Nephron progenitor cell (in vitro differentiated cells): ENCODE measurements at regions not wholly inside any gene's neighbourhood (a gene's known extent, or its start where the extent isn't known, plus 50 kb on each side); places are given as distances from the start of the nearest gene placed in this dataset.

Experiments
- DNase-seq: peaks from one replicate; pipeline ENCODE4 v3.0.0; 2021
- H3K27ac Mint-ChIP-seq: 2 replicates; pipeline ENCODE4 v1.8.0; 2021; ENCODE audit warnings: mild to moderate bottlenecking, moderate library complexity, mixed read lengths
- H3K27me3 Mint-ChIP-seq: 2 replicates; pipeline ENCODE4 v1.8.0; 2021; ENCODE audit warnings: mild to moderate bottlenecking, low read depth, mixed read lengths; ENCODE audit not compliant: poor library complexity
- H3K36me3 Mint-ChIP-seq: 2 replicates; pipeline ENCODE4 v1.8.0; 2021; ENCODE audit warnings: low read depth, mixed read lengths
- H3K4me1 Mint-ChIP-seq: 2 replicates; pipeline ENCODE4 v1.8.0; 2021; ENCODE audit warnings: mixed read lengths
- H3K4me3 Mint-ChIP-seq: 2 replicates; pipeline ENCODE4 v1.8.0; 2021; ENCODE audit warnings: mild to moderate bottlenecking, moderate library complexity, mixed read lengths
- H3K9me3 Mint-ChIP-seq: 2 replicates; pipeline ENCODE4 v1.8.0; 2021; ENCODE audit warnings: mild to moderate bottlenecking, moderate library complexity, mixed read lengths
- CTCF ChIP-seq: fragments of 200-600 bp; sonication (generic); IDR thresholded peaks from 2 replicates; pipeline ENCODE4 v1.5.0; 2021; ENCODE audit warnings: antibody characterized with exemption

GRCh38 chr4:1572521-1572920 lies 111.6 kb downstream of the FAM53A start:
- no peak for TF ChIP-seq CTCF
- Mint-ChIP-seq H3K9me3 (no peaks in the 10 kb centered on the region), H3K36me3 (no peaks in the 10 kb centered on the region), H3K4me3 (no peak overlapping the region), H3K4me1 (peaks cover 40% of the 10 kb centered on the region), H3K27me3 (peaks cover 34% of the 10 kb centered on the region), H3K27ac (no peak overlapping the region)
- peak; percentile 7 for DNase-seq

DNA sequence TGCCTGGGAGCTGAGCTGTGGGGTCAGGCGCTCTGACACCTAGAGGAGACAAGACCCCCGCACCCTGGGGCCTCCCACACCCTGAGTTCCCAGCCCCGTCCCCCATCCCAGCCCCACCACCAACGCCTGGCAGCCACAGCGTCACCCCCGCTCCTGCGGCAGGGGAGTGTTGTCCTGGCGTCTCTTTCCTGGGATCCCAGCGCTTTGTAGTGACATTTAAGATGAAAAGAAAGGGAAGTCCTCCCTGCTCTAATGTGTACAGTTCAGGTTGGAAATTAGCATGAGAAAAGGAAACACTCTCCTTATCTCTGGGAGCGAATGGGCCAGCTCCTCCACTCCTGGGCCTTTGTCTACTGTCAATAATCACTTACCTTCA lies 112.1 kb downstream of the FAM53A start:
- DNase-seq: peak; percentile 16
- H3K4me1 Mint-ChIP-seq: peaks cover 38% of the 10 kb centered on the region
- H3K27ac Mint-ChIP-seq: peak overlapping the region; percentile 36
- no peak for TF ChIP-seq CTCF
- H3K27me3 Mint-ChIP-seq: peaks cover 32% of the 10 kb centered on the region
- no peaks in the 10 kb centered on the region for H3K36me3 Mint-ChIP-seq
- no peaks in the 10 kb centered on the region for H3K9me3 Mint-ChIP-seq
- no peak overlapping the region for H3K4me3 Mint-ChIP-seq

DNA sequence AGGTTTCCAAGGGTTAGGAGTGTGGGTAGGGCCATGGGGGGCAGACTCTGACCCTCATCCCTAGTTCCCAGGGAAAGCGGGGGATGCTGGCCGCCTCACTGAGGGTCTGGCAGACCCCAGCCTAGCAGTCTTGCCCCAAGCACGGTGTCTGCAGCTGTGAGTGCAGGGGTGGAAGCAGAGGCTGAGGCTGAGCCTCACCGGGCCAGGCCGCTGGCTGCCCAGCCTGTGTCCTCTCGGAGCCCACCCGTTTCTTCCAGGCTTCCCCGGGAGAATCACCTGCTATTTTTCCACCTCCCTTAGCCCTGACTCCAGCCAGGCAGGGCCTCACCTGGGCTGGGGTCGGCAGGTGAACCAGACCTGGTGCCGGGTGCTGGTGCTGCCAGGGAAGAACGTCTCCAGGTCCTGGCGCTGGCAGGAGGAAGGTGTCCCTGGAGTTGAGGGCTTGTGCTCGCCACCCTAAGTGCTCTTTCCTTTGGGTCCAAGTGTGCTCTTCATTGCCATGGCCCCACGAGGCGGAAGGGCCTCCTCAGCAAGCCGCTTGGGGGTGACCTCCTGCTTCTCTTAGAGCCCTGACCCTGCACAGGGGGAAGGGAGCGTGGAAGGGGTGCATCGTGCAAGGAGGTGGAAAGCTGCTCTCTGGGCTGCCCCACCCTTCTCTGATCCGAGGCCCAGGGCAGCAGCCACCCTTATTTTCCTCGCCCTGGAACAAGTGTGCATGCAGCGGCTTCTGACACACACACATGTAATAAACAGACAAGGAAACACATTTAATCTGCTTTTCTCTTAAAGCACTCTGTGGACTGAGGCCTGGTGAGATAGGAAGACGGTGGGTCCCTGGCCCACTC lies 112.7 kb downstream of the FAM53A start:
- no peak for TF ChIP-seq CTCF
- H3K27ac Mint-ChIP-seq: no peak overlapping the region
- H3K27me3 Mint-ChIP-seq: peaks cover 34% of the 10 kb centered on the region
- H3K36me3 Mint-ChIP-seq: no peaks in the 10 kb centered on the region
- H3K9me3 Mint-ChIP-seq: no peaks in the 10 kb centered on the region
- no peak overlapping the region for H3K4me3 Mint-ChIP-seq
- peaks cover 36% of the 10 kb centered on the region for H3K4me1 Mint-ChIP-seq
- DNase-seq: peak; percentile 2

GRCh38 chr4:1570291-1571164 lies 113.6 kb downstream of the FAM53A start:
- DNase-seq: peak; percentile 2
- H3K27me3 Mint-ChIP-seq: peaks cover 28% of the 10 kb centered on the region
- H3K4me3 Mint-ChIP-seq: no peak overlapping the region
- H3K27ac Mint-ChIP-seq: no peak overlapping the region
- no peaks in the 10 kb centered on the region for H3K36me3 Mint-ChIP-seq
- H3K9me3 Mint-ChIP-seq: no peaks in the 10 kb centered on the region
- no peak for TF ChIP-seq CTCF
- peaks cover 33% of the 10 kb centered on the region for H3K4me1 Mint-ChIP-seq

GRCh38 chr4:1569461-1570151 lies 114.5 kb downstream of the FAM53A start:
- Mint-ChIP-seq H3K9me3 (no peaks in the 10 kb centered on the region), H3K36me3 (no peaks in the 10 kb centered on the region), H3K27ac (no peak overlapping the region), H3K4me1 (peaks cover 42% of the 10 kb centered on the region), H3K27me3 (peaks cover 22% of the 10 kb centered on the region), H3K4me3 (no peak overlapping the region)
- TF ChIP-seq CTCF: no peak
- peak; percentile 8 for DNase-seq
